Embryonic facial prominence (tissue), 1 donor: ENCODE measurements at regions not wholly inside any gene's neighbourhood (a gene's known extent, or its start where the extent isn't known, plus 50 kb on each side); places are given as distances from the start of the nearest gene placed in this dataset.
"Not testable (repeated sequence)": the region's sequence is repeated elsewhere in the genome, so short reads cannot be mapped to it uniquely, and the experiment has no call there.

ENCODE experiments used
- DNase-seq: peaks from one replicate; pipeline ENCODE4 v3.0.0-alpha.2; 2016; ENCODE audit errors: extremely low spot score

DNA sequence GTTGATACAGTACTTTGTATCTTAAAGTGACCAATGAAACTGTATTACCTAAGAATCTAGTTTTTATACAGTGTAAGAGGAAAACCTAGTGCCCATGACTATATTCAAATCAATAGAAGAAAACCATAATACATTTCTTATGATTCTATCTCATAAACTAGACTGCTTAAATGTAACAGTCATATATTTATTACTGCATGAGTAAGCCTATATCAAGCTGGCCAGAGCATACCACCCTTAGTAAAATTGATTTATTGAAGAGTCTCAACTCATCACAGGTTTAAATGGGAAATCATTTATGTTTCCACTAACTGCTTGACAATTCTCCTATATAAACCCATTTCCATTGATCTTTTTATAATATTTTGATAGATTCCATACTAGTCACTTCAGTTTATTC, 1059.2 kb upstream of the LRRTM1 start:
- no peak for DNase-seq

DNA sequence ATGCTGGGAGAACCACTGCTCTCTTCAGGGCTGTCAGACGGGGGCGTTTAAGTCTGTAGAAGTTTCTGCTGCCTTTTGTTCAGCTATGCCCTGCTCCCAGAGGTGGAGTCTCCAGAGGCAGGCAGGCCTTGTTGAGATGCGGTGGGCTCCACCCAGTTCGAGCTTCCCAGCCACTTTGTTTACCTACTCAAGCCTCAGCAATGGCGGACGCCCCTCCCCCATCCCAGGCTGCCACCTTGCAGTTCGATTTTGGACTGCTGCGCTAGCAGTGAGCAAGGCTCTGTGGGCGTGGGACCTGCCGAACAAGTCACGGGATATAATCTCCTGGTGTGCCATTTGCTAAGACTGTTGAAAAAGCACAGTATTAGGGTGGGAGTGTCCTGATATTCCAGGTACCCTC, 1057.9 kb upstream of the LRRTM1 start:
- DNase-seq: not testable (repeated sequence)

DNA sequence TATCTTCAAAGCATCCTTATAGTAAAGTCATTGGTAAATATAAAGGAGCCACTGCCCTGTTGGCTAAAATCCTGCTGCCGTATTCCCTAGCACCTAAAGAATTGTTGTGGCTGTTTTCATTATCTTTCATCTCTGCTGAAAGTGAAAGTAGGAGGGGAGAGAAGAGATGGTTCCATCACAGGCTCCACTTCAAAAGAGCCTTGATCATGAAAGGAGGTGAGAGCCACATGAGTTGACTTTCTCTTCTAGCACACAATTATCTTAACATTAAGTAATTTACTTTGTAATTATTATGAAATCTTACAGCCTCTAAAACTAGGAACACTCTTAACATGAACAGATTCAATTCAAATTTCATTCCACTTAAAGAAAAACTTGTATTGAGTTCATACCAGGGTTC, 1050.9 kb upstream of the LRRTM1 start:
- DNase-seq: no peak

DNA sequence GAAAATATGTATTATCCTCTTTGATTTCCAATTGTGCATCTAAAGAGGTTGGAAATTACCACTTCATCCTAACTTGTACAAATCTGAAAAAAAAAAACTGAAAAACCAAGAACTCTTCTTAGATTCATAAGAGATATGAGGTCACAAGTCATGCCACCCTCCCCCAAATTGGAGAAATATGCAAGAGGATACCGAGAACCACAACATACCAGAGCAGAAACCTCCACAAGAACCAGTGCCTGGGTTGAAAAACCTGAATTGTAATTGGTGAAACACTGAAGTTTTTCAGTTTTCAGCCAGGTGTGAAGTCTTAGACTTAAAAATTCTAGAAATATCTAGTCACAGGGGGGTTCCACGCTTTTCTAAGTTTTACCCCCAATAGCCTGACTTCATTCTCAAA, 1029.5 kb upstream of the LRRTM1 start:
- DNase-seq: no peak

DNA sequence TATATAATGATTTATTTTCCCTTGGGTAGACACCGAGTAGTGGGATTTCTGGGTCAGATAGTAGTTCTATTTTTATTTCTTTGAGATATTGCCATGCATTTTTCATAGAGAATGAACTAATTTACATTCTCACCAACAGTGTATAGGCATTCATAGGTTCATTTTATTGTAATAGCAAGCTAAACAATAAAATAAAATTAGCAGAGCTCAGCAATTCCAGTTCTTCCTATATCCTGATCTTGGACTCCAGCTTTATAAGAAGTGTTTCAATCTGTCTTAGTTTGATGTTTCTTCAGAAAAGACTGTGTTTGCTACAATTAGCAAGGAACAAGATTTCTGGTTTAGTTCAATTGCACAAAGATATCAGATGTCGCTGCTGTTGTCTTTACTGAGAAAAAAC, 1024.4 kb upstream of the LRRTM1 start:
- no peak for DNase-seq

- DNase-seq: no peak
These were observed 1023.4 kb upstream of the LRRTM1 start for GRCh38 chr2:81327911-81328310.

DNA sequence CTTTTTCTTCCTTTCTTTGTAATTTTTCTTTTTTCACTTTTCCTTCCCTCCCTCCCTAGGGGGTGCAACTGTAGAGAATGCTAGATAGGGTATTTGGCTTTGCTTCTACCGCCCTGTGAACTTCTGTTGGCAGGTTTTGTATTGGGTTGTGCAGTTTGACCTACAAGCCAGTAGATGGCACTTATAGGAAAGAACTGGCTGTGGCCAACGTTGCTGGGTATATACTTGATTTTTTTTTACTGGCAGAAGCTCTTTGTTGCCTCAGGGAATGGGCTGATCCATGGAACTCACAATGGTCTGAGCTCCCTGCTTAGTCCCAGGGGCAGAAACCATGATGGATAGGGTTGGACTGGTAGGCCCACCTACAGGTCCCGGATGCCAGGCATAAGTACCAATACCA, 1019.5 kb upstream of the LRRTM1 start:
- no peak for DNase-seq

DNA sequence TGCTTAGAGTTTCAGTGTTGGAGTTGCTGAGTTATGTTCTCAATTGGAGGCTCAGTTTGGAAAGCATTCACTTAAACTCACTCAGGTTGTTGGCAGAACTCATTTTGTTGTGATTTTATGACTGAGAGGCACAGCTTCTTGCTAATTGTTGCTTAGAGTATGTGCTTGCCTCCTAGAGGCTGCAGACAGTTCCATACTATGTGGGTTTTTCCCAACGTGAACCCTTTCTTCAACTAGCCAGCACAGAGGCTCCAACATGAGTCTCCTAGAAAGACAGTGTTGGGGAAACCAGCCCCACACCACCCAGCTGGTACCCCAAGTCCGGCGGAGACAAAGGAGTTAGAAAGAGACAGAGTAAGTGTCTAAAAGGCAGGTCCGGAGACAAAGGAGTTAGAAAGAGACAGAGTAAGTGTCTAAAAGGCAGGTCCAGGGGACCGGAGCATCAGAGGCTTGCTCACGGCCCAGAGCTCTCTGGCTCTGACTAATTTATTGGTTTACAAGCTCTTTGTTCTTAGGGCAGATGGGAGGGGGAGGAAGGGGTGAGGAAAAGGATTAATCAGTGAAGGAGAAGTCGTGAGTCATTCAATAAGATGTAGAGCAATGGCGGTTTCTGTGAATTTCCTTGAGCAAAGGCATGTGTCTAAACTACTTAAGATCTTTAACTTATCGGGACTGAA, 999.7 kb upstream of the LRRTM1 start:
- DNase-seq: no peak

- no peak for DNase-seq
These were observed 998.8 kb upstream of the LRRTM1 start for GRCh38 chr2:81303321-81303720.

DNA sequence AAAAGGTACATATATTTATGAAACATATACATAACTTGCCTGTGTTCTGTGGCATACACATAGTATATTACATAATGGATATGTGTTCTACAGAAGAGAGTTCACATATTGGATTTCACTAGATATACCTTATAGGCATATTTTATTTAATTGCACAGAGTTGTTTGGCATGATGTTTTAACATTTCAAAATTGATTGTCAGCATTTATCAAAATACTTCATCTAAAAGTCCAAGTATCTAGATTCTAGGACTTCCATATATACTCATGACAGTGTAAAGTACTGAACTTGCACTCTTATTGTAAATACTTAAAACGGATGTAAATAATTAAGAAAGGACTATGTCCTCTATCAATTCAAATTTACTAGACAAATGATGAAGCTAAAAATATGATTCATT, 995.3 kb upstream of the LRRTM1 start:
- no peak for DNase-seq

GRCh38 chr2:81290846-81291245, 986.3 kb upstream of the LRRTM1 start:
- DNase-seq: no peak

GRCh38 chr2:81283081-81283480, 978.5 kb upstream of the LRRTM1 start:
- no peak for DNase-seq

DNA sequence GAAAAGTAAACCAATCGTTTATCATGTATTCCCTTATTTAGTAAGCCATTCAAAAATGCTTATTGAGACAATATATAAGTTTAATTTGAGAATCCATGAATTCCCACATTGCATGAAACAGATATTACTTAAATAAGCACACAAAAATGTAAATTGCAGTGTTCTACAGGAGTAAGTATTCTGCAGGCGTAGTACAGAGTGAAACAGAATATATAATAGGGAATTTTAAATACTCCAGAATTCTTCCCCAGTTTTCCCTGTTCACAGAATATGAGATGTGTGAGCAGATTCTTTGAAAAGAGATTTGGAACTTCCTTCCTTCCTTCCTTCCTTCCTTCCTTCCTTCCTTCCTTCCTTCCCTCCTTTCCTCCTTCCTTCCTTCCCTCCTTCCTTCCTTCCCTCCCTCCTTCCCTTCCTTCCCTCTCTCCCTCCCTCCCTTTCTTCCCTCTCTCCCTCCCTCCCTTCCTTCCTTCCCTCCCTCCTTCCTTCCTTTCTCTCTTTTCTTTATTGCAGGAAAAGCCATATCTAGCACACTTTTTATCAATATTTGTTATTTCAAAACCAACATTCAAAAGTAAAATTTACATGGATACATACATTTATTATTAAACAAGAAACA, 977.7 kb upstream of the LRRTM1 start:
- DNase-seq: no peak

- no peak for DNase-seq
These were observed 972.0 kb upstream of the LRRTM1 start for GRCh38 chr2:81276595-81276994.

DNA sequence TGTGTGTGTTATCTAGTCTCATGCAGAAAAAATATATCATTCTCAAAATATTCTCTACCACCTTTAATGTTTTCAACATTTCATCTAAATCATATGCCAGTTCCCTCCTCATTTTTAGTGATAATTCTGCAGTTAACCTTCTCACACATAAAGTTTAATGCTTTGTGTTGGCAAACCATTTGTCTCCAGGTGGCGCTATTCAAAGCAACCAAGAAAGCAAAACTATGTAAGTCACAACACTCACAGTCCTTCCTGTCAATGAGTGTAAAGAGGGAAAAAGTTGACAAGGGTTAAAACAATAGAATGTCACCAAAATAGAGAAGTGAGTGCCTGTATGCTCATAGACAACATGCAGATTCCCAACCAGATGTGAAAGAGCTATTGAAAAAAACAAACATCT, 961.6 kb upstream of the LRRTM1 start:
- DNase-seq: no peak

DNA sequence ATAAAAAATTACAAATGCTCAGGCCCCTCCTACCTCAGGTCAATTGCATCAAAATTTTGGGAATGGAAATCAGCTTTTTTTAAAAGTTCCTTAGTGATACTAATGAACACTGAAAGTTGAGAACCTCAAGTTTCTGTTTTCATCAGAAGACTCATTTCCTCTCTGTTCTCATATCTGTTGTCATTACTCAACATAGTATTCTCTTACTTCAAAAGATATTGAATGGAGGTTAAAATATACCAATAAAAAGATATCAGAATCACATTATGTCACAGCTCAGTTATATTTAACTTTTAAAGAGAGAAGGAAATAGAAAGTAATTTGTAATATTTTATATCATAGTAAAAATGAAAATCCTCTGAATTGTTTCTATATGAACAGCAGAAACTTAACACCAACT, 959.4 kb upstream of the LRRTM1 start:
- DNase-seq: no peak

DNA sequence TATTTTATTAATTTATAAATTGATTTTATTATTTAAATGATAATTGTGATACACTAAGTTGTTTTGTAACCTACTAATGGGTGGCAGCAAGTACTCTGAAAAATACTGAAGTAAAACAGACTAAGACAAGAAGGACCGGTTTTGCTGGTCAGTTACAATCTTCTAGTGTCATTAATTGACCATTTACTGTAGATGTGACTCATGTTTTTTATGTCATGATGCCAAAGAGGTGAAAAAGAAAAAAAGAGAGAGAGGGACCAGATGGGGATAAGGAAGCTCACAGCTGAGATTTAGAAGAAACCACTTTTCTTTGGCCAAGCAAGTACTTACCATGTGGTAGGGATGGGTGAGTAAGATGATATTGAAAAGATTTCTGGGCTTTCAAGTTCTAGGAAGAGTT, 955.8 kb upstream of the LRRTM1 start:
- no peak for DNase-seq

DNA sequence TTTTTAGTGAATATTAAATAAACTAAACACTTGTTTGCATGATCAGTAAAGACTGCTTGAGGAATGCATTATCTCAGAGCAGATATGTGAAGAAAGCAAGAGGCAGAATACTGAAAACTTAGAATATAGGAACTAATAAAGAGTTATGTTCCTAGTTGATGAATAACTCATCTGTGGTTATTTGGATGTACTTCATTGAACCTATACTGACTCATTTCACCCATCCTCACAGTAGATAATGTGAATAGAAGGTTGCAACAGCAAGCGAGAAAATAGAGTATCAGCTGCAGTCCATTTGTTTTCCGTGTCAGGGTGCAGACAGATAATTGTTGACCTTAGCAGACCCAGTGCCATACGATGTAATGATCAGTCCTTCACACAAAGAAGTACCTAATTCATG, 945.7 kb upstream of the LRRTM1 start:
- DNase-seq: no peak

DNA sequence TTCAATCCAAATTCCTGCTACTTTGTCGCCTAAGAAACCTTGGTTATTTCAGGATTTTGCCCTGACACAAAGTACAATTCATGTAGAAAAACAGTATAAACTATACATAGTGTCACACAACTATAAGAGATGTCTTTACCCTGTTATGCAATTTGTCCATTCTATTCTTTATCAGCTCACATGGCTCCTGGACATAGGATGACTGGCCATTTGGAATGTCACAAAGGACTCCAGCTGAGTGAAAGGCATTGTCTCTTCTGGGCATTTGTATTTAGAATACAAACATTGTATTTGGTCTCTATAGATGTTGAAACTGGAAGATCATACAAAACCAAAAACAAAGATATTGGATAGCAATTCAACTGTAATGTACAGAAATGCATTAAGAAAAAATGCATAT, 944.6 kb upstream of the LRRTM1 start:
- no peak for DNase-seq

DNA sequence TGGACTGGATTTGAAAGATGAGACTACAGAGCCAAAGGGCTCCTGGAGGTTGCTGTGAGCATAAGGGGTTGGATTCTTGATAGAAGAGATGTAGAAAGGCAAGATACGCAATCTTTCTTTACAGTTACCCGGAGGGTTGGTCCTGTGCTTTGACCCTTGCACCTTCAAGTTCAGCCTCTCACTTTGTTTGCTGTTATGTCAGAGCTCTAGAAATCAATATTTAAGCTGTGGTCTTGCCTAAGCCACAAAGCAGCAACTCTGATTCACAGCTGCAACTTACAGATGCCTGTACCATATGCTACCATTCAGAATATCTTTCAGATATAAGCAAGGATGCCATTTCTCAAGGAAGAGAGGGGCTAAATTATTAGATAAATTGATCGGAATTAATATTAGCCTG, 943.1 kb upstream of the LRRTM1 start:
- DNase-seq: no peak

DNA sequence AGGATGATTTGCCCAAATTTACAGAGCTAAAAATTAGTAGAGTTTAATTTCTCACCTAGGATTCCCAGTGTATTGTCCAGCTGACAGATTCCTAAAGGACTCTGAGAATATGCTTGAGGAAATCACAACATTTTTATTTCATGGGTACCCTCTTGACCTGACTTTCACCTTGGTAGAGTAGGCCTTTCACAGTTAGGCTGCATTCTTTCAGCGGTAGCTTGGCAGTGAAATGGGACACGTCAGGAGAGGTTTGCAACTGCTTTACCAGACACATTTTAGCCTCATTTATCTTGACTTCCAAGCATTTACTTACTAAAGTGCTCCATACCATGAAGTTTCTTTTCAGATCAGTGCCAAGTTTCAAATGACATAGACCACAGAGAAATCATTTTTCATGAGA, 937.9 kb upstream of the LRRTM1 start:
- DNase-seq: no peak

DNA sequence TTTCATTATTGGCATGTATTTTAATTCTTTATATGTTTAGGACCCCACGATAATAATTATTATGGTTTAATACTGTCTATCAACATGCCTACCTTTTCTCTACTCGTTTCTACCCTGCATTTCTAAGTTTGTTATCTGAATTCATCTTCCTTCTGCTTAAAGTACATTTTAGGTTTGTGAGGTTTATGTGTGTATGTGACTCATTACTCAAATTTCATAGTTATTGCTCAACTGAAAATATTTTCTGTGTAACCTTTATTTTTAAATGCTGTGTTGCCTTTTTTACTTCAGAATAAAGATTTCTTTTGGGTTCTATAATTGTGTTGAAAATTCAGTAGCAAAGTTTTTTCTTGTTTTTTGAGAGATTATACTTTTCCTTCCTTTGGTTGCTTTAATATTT, 933.9 kb upstream of the LRRTM1 start:
- DNase-seq: no peak

GRCh38 chr2:81235601-81236000, 931.0 kb upstream of the LRRTM1 start:
- no peak for DNase-seq

GRCh38 chr2:81234711-81235110, 930.2 kb upstream of the LRRTM1 start:
- DNase-seq: no peak
